GM19397 (cell line): ENCODE measurements at regions not wholly inside any gene's neighbourhood (a gene's known extent, or its start where the extent isn't known, plus 50 kb on each side); places are given as distances from the start of the nearest gene placed in this dataset.

Experiments used
- ATAC-seq: cut with Tn5 transposase; IDR thresholded peaks from one replicate; pipeline ENCODE4 v1.9.1; 2021; ENCODE audit warnings: mild to moderate bottlenecking, moderate library complexity; ENCODE audit not compliant: unreplicated experiment

DNA sequence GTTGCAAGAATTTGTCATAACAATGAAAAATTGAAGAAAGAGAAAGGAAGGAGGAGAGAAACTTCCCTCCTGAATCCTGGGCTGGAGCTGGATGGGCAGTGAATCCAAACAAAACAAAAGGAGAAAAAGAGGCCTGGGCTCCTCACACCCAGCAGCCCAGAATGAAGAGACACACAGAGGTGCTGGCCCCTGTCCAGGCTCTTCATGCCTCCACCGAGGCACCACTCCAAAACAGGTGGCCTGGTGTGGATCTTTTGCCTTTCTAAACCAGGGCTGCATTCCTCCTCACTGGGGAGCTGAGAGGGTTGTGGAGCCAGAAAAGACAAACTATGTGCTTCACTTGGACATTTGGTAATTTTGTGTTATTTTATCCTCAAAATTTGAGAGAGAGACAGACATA, 76.0 kb downstream of the FAM124B start:
- ATAC-seq, result no peak

DNA sequence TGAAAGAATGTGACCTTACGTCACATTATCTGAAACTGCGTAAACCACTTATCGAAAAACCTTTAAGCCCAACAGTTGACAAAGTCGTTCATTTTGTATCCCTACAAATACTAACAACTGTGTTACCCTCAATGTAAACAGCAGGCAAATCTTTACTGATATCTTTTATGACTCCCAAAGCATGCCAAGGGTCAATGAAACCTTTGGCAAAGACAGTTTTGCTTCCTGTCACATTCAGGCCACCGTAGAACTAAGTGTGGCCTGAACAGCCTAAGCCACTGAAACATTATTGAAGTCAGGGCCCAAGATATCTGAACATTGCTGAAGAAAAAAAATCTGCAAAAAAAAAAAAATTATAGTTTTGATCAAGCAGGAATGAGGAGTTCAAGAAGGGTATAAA, 77.3 kb downstream of the FAM124B start:
- ATAC-seq, result no peak

DNA sequence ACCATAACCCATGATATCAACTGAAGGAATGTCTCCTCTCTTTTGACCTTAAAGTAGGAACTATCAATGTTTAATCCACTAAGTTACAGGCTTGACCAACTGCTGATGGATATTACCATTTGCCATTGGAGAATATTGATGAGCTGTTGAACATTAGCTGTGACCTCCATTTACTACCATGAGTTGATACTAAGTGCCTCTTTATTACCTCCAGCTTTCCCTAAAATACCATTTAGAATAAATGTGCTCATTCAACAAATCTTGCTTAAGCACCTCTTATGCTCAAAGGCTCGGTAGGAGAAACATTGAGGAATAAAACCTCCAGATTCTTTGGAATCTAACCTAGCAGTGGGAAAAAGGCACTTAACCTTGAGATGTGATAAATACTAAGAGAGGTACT, 81.2 kb downstream of the FAM124B start:
- ATAC-seq, result no peak

DNA sequence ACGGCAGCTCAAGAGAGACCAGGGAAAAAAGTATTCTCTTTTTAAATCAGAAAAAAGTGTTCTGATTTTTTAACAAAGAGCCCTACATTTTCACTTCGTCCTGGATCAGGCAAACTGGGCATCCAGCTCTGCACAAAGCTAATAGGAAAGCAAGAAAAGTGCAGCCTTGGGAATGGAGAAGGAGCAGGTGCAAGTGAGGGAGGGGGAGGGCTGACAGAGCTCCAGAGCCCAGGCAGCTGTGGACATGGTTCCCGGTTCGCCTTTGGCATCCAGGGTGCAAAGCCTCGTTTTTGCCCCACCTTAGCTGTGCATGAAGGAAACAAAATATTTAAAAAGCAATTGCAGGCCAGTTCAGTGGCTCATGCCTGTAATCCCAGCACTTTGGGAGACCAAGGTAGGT, 82.2 kb downstream of the FAM124B start:
- ATAC-seq, result no peak

DNA sequence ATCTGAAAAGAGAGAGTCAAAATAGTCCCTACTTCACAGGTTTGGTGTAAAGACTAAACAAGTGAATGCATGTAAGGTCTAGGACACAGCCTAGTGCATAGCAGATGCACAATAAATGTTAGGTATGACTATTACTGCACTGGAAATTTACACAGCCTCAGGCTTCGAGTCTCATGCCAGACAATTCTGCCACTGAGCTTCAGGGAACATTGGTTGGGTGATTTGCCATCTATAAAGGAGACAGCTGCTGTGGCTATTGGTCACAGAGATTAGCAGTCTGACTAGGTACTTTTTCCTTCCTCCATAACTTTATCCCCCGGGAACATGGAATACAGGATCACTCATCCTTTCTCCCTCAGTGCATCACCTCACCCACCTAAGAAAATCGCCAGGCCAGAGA, 89.2 kb downstream of the FAM124B start:
- ATAC-seq, result no peak

DNA sequence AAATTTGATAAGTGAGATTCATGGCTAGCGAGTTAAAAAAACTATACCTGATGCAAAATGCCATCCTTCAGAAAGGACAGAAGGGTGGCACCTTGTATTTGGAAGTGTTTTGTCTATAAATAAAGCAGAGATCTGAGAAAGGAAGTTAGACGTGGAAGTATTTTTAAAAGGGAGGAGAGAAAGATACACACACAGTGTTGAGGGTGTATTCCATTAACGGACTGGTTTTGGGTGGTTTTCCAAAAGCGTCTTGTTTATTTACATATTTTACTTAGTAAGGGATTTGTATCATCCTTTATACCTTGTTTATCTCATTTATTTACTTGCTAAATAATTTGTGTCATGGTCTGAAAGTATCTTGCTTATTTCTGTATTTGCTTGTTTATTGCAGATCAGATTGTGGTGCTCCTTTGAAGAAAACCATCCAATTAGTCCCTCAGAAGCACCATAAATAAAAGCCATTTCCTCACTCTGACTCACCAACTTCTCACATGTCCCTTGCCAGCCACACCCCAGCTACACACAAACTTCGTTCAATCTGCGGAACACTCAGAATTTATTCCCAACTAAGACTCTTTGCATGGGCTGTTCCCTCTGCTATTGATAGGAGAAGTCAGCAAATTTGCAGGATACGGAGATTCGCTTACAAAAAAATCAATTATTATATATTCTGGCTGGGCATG, 90.8 kb downstream of the FAM124B start:
- no peak for ATAC-seq

DNA sequence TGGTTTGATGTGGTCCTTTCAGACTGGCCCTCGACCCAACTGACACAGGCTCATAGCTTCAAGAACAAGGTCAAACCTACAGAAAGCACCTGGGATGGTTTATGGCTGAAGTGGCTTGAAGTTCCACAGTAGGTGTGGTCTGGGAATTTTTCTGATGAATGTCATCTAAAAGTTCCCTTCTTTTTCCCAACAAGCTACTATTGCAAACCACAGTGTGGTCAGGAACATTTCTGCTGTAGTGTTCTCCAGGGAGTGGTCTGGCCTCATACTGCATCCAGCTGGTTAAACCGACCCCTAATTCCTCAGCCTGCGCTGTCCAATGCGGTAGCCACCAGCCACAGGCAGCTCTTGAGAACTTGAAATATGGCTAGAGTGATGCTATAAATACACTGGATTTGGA, 92.7 kb downstream of the FAM124B start:
- no peak for ATAC-seq

DNA sequence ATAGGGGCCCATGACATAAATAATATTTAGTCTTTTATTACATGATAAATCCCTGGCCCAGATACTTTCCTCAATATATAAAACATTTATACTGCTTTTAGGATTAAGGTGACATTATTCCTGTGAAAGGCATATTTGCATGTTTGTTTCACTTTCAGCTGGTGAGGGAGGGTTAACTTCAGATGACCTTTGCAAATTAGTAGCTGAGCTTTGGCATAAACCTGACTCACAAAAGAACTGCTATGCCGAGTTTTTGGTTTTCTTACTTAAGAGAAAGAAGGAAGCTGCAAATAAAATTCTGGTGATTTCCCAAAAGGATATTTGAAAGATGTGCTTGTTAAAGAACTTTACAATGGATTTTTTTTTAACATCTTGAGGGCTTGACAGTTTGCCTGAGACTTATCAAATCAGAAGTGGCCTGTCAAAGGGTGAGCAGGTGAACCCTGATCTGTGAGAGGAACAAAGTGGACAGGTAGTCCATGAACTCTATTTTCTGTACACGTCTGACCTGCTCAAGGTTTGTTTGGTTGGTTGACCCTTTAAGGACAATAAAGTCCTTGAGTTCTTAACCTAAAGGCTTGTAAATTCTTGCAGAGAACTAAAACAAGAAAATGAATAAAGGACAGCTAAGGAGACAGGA, 93.5 kb downstream of the FAM124B start:
- peak; percentile 87 for ATAC-seq

DNA sequence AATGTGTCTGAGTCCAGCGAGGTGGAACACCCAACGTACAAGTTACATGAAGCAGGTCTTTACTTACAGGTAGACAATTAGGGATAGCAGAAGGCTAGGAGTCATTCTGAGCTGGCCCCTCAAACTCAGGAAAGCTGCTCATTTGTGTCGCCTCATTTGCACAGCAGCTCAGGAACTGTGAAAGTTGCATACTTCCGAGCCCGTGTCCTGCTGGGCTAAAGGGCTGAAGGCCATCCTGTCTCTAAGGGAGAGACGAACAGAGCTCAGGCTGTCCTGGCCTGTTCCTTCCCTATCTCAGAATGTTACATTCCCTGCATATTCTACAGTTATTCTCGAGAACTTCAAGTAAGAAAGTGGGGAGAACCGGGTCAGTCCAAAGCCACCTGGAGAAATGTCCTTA, 99.0 kb downstream of the FAM124B start:
- no peak for ATAC-seq

DNA sequence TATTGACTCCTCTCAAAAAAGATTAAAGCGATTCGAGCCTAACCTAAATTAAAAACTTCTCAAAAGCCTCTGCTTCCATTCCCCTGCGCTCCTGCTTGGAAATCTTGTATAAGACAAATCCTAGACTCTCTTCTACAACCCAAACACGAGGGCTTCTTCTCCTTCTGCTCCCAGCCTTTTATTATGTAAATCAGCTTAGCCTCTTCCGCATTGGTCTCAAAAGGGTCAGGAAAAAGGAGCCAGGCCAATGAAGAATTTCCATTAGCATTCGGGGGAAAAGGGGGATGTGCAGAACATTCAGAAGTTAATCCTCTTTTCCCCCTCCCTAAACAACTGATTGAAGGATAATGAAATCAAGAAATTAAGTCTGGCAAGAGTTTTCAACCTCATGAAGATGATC, 107.9 kb downstream of the FAM124B start:
- ATAC-seq, result no peak

DNA sequence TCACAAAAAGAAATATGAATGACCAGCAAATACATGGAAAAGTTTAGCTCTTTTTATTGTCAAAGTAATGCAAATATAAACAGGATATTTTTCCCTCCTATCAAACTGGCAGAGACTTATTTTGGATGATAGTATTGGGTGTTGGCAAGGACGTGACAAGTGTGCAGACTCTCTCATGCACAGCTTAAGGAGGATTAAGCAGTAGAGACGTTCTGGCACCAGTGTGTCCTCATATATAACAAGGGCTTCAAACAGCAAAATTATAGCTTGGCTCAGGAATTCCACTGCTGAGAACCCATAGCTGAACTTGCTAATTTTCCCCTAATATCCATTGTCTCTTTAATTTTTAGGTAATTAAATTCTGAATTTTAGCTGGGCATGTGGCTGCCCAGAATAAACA, 114.4 kb downstream of the FAM124B start:
- no peak for ATAC-seq

DNA sequence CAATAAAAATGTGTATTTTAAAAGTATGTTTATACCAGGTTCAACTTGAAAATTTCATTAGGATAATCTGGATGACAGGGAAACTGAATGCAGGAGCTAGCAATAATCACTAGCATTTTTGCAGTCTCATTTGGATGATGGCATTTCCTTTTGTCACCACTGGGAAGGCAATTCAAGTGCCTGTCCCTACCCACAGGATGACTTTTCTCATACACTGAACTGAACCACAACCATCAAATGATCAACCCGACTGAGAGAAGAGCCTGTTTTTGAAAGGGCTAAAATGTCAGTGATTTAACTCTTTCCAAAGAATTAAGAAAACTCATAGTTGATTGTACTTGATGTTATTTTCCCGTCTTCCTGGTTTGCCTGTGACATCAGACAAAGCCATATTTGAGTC, 115.0 kb downstream of the FAM124B start:
- ATAC-seq, result no peak

DNA sequence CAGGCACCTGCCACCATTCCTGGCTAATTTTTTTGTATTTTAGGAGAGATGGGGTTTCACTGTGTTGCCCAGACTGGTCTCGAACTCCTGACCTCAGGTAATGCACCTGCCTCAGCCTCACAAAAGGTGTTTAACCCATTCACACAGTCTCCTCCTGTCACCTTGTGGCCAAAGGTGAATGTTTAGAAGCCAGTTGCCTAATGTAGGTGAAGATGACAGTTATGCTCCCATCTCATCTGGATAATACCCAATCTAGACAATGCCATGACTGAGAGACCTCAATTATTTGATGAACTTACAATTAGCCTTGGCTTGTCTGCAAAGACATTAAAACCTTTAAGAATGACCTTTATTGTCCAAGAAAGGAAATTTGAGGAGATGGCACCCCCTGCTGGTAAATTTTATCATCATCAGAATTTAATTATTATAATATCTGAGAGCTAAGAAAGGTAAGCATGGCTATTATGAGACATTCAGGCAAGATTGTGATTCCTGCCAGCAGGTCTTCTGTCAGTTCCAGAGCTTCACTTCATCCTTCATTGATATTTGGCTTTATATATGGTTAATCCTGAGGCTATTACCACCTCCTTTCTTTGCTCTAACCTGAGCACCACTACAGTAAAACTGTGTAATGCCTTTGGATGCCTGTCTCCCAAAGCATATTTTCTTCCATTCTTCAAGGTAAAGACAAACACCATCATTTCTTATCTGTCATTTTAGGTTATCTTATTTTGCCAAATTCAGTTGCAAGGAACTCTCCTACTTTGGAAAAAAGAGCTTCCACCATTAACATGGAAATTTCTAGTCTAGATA, 117.6 kb downstream of the FAM124B start:
- no peak for ATAC-seq

DNA sequence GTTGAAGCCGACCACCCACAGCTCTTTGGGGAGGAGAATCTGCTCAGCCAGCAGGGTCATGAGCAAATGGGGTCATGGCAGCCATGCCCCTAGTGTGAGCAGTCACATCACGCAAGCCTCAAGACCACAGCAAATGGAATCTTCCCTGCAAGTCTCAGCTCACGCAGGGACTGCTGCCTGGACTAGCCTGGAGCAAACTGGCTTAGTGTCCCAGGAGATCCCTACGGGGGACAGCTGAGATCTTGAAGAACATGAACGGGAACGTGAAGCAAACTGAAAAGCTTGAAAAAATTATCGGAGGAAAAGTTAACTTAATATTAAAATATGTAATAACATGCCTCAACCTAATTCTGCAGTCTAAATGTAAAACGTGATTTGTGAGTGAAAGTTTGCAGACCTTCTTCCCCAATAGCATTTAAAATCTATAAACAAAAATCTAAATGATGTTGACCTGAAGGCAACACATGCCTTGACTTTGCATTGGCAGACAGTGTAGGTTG, 118.4 kb downstream of the FAM124B start:
- no peak for ATAC-seq

DNA sequence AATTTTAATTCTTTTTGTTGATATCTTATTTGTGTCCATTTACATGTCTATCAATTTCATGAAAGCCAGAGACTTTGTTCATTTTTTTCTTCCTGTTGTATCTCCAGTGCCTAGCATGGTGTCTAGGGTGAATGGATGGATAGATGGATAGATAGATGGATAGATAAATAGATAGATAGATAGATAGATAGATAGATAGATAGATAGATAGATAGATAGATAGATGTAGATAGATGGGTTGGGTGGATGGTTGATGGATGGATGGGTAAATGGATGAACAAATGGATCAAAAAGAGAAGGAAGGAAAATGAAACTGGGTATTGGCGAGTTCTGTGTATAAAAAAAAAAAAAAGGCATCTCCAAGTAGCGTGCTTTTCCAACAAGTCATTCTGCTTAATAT, 120.5 kb downstream of the FAM124B start:
- no peak for ATAC-seq

DNA sequence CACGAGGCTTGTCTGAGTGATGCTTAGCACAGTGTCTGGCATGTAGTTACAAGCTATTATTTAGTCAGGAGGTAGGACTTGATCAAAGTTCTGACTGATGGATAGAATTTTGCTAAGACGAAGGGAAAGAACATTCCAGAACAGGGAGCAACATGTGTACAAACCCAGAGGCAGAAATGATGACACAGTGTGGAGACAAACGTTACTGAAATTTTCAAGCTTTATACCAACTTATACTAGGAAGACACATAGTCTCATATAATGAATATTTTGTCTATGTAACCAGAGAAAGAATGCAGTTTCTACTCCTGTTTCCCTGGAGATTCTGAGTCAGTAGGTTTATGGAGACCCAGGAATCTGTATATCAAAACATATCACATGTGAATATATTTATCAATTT, 123.4 kb downstream of the FAM124B start:
- ATAC-seq, result no peak

DNA sequence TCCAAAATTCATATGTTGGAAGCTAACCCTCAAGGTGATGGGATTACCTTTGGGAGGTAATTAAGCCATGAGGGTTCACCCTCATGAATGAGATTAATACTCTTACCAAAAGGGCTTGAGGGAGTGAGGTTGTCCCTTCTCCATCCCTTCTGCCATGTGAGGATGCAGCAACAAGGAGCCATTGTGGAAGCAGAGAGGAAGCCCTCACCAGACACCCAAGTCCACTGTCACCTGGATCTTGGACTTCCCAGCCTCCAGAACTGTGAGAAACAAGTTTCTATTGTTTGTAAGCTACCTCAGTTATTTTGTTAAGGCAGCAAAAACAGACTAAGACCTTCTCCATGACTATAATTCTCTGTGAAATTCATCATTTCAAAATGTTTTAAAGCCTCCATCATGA, 125.7 kb downstream of the FAM124B start:
- no peak for ATAC-seq

DNA sequence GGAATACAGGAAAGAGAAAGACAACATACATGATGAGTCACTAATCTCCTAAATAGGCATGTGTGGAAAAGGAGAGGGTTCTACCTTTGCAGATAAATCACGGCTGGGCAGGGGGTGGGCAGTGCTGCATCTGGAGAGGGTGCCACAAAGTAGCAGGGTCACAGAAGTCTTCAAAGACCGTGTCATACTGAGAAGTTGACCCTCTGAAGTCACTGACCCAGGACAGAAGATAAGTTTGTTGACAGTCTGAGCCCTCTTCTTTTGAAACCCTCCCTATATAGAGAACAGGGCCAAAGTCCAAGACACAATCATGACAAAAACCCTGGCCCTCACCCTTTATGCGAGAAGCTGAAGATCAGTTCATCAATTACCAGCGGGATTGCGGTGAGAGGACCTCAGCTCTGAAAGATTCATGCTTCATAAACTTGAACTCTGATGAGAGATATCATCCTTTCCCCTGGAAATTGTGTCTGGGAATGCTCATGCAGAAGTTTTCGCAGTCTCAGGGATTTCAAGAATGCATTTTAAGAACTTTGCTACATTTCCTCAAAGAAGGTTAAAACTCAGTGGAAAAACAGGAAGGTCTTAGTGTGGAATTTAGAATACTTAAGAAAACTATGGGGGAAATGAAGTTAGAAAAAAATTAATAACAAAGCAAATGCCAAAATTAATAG, 129.5 kb downstream of the FAM124B start:
- ATAC-seq, result no peak

DNA sequence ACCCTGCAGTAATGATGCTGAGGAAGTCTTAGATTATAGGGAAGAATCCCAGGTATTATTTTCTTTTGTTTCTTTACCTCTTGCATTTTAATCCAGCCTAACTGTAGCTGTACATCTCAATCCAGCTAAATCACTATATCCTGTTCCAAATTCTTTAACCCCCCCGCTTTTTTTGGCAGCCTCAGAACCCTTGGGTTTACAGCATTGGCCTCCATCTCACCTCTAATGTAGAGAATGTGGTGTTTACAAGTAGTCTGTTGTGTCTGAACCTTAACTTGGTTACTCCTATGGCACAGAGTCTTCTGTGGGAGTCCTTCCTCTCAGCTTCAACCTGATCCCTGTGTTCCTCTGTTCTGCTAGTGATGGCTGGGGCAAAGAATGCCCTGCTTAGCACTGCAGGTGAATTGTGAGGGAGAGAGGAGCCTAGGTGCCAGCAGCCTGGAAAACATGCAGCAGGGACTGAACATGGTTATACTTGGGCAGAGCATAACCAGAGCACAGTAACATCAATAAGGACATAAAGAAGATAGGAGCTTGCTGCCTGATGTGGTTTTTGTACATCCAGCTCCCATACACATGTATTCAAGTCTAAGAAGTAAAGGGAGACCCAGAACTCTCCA, 130.2 kb downstream of the FAM124B start:
- ATAC-seq, result no peak

DNA sequence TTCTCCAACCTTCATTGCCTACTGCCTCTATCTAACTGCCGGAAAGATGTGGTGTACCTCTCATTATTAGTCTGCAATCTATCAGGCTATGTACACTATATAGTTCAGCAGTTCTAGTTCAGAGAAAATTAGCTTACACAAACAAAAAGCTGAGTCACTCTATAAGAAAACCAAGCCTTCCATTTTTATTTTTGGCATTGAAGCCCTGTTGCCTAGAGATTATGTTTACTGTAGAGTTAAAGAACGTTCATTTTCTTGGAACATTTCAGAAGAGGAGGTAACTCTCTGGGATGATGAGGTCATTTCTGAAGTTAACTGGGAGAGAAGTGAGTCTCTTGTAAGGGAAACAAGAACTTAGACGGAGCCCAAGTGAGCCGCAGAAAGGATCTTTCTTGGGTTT, 133.5 kb downstream of the FAM124B start:
- ATAC-seq, result no peak

DNA sequence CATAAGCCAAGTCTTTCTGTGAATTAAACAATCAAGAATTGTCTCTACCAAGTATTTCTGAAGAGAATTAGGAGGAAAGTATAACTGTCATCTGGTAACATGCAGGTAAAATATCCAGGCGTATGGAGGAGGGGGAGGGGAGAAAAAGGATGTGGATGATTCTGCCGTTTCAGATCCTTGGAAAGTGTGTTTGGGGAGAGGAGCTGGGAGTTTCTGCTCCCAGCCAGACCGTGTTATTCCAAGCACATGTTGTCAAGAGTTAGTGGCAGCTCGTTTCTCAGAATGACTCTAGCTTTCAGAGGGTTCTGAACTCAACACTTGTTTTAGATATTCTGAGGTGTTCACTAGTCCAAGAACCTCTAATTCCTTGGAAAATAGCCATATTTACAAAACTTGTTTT, 137.6 kb downstream of the FAM124B start:
- ATAC-seq, result no peak
